ENCODE measurements at regions not wholly inside any gene's neighbourhood (a gene's known extent, or its start where the extent isn't known, plus 50 kb on each side); places are given as distances from the start of the nearest gene placed in this dataset.

DNA sequence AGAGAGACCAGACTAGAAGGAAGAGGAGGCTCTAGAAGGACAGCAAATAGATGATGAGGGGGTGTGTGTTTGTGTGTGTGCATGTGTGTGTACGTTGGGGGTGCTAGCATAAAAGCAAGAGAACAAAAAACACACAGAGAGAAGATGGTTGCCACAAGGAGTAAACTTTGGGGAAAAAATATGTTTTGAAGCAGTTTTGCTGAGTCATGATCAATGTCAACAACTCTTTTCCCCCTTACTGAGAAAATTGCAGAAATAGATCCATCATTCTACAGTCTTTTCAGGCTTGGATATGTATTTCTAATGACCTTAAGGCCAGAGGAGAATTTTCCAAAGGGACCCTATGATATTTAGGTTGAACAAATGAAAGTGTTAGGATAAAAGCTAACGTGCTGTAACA is 89.0 kb upstream of the NHS start:
- no peak overlapping the region for H3K9ac ChIP-seq (ENCODE audit: low read length)
- no peaks in the 10 kb centered on the region for H3K36me3 ChIP-seq (ENCODE audit: insufficient read depth, low read length)
- no peak overlapping the region for H3K4me2 ChIP-seq (ENCODE audit: low read depth, low read length, poor library complexity, severe bottlenecking)
- H3K27ac ChIP-seq (ENCODE audit: low read length) = no peak overlapping the region
- no peak overlapping the region for H2AFZ ChIP-seq (ENCODE audit: low read length)
- no peaks in the 10 kb centered on the region for H4K20me1 ChIP-seq (ENCODE audit: insufficient read depth, low read depth, low read length)
- no peaks in the 10 kb centered on the region for H3K79me2 ChIP-seq (ENCODE audit: low read length)
- no peak for DNase-seq
- no peaks in the 10 kb centered on the region for H3K4me1 ChIP-seq (ENCODE audit: low read length)
- H3K4me3 ChIP-seq (ENCODE audit: low read length) = no peak overlapping the region
- H3K9me3 ChIP-seq (ENCODE audit: low read length) = no peaks in the 10 kb centered on the region
- H3K9me2 ChIP-seq (replicated peaks; ENCODE audit: insufficient read depth, low read length) = no peaks in the 10 kb centered on the region
- 0 out of 2 replicates have a peak, but pooled peaks cover 2% of the 10 kb centered on the region for H3K27me3 ChIP-seq (ENCODE audit: low read length)

DNA sequence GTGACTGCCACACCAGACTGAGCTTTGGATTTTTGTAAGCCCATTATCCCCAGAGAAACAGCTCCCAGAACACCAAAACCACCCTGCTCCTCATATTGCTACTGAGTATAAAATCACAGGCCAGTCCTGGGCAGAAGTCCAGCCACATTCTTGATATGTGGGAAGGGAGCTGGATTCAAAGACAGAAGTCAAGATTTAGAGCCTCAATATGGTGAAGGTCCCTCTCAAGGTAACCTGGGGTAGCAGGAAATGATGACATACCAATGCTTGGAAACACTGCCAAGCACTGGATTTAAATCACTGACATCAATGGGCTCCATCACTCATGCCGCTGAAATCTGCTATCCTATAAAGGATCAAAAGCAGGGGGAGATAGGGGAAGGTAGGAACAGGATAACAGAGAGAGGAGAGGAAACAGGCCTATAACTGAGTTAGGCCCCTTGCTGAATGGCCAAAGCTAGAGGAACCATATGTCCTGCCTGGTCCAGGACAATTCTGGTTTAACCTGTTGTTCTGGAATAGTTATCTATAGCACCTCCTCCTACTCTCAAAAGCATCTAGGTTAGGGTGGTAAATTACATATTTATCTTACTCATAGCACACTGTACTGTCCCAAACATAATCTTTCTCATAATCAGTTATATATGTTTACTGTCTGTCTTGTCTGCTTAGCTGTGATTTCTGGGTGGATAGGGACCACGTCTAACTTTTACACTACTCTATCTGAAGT is 83.7 kb upstream of the NHS start:
- Histone ChIP-seq H3K4me2 (ENCODE audit: low read depth, low read length, poor library complexity, severe bottlenecking) (no peak overlapping the region), H2AFZ (ENCODE audit: low read length) (no peak overlapping the region), H3K4me1 (ENCODE audit: low read length) (no peaks in the 10 kb centered on the region), H3K27me3 (ENCODE audit: low read length) (peaks cover 2% of the 10 kb centered on the region; the same call in 1 of the 2 replicates), H3K36me3 (ENCODE audit: insufficient read depth, low read length) (no peaks in the 10 kb centered on the region), H3K9ac (ENCODE audit: low read length) (no peak overlapping the region), H4K20me1 (ENCODE audit: insufficient read depth, low read depth, low read length) (no peaks in the 10 kb centered on the region), H3K9me3 (ENCODE audit: low read length) (no peaks in the 10 kb centered on the region), H3K27ac (ENCODE audit: low read length) (no peak overlapping the region), H3K79me2 (ENCODE audit: low read length) (no peaks in the 10 kb centered on the region), H3K9me2 (replicated peaks; ENCODE audit: insufficient read depth, low read length) (no peaks in the 10 kb centered on the region), H3K4me3 (ENCODE audit: low read length) (no peak overlapping the region)
- no peak for DNase-seq

DNA sequence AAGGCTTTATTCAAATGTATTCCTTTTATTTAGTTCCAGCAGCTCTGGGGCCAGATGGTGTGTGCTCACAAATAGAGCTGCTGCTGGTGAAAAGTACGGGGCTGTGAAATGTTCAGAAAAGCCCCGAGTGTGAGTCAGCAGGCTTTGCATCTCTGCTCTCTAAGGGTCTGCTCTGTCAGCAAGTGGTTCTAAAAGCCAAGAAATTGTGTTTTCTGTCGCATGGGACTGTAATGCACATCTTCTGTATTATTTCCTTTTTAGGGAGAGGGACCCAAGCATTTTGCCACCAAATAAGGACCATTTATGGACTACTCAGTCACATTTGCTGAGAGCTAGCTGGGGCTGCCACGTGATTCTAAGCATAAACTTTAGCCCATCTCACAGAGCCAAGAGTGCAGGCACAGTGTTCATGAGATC is 82.9 kb upstream of the NHS start:
- H3K4me2 ChIP-seq (ENCODE audit: low read depth, low read length, poor library complexity, severe bottlenecking) = no peak overlapping the region
- H3K9me2 ChIP-seq (replicated peaks; ENCODE audit: insufficient read depth, low read length) = no peaks in the 10 kb centered on the region
- no peaks in the 10 kb centered on the region for H3K4me1 ChIP-seq (ENCODE audit: low read length)
- no peaks in the 10 kb centered on the region for H4K20me1 ChIP-seq (ENCODE audit: insufficient read depth, low read depth, low read length)
- no peaks in the 10 kb centered on the region for H3K36me3 ChIP-seq (ENCODE audit: insufficient read depth, low read length)
- H3K27ac ChIP-seq (ENCODE audit: low read length) = no peak overlapping the region
- H3K9ac ChIP-seq (ENCODE audit: low read length) = no peak overlapping the region
- no peak overlapping the region for H3K4me3 ChIP-seq (ENCODE audit: low read length)
- no peak overlapping the region for H2AFZ ChIP-seq (ENCODE audit: low read length)
- H3K9me3 ChIP-seq (ENCODE audit: low read length) = no peaks in the 10 kb centered on the region
- H3K79me2 ChIP-seq (ENCODE audit: low read length) = no peaks in the 10 kb centered on the region
- peaks cover 2% of the 10 kb centered on the region; the same call in 1 of the 2 replicates for H3K27me3 ChIP-seq (ENCODE audit: low read length)
- DNase-seq = no peak

- H3K36me3 ChIP-seq (ENCODE audit: insufficient read depth, low read length) = no peaks in the 10 kb centered on the region
- no peaks in the 10 kb centered on the region for H3K79me2 ChIP-seq (ENCODE audit: low read length)
- no peaks in the 10 kb centered on the region for H4K20me1 ChIP-seq (ENCODE audit: insufficient read depth, low read depth, low read length)
- H3K9me2 ChIP-seq (replicated peaks; ENCODE audit: insufficient read depth, low read length) = no peaks in the 10 kb centered on the region
- no peaks in the 10 kb centered on the region for H3K4me1 ChIP-seq (ENCODE audit: low read length)
- no peak overlapping the region for H3K9ac ChIP-seq (ENCODE audit: low read length)
- no peak overlapping the region for H3K4me3 ChIP-seq (ENCODE audit: low read length)
- H3K9me3 ChIP-seq (ENCODE audit: low read length) = no peaks in the 10 kb centered on the region
- DNase-seq = no peak
- no peak overlapping the region for H2AFZ ChIP-seq (ENCODE audit: low read length)
- no peak overlapping the region for H3K4me2 ChIP-seq (ENCODE audit: low read depth, low read length, poor library complexity, severe bottlenecking)
- no peak overlapping the region for H3K27ac ChIP-seq (ENCODE audit: low read length)
- peaks cover 2% of the 10 kb centered on the region; the same call in 1 of the 2 replicates for H3K27me3 ChIP-seq (ENCODE audit: low read length)
Measured at GRCh38 chrX:17294561-17294960, 80.4 kb upstream of the NHS start.

DNA sequence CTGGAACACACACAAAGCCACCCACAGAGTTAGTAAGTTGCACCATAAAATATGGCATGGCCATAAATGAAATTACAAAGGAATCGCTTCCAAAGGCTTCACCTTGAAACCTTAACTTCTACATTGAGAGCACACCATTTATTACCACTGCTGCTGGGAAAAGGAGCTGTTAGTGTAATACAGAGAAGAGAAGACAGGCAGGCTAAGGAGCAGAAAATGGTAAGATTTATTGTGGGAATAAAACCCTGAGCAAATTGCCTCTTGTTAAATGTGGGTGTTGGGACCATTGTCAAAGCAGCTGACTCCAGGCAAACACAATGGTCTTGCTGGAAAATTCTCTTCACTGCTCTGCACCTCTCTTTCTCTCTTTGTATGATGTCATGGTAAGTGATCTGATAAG is 79.2 kb upstream of the NHS start:
- no peak overlapping the region for H2AFZ ChIP-seq (ENCODE audit: low read length)
- no peak overlapping the region for H3K4me2 ChIP-seq (ENCODE audit: low read depth, low read length, poor library complexity, severe bottlenecking)
- H3K36me3 ChIP-seq (ENCODE audit: insufficient read depth, low read length) = no peaks in the 10 kb centered on the region
- no peaks in the 10 kb centered on the region for H3K4me1 ChIP-seq (ENCODE audit: low read length)
- no peak overlapping the region for H3K27ac ChIP-seq (ENCODE audit: low read length)
- no peaks in the 10 kb centered on the region for H4K20me1 ChIP-seq (ENCODE audit: insufficient read depth, low read depth, low read length)
- no peaks in the 10 kb centered on the region for H3K9me2 ChIP-seq (replicated peaks; ENCODE audit: insufficient read depth, low read length)
- no peak for DNase-seq
- no peaks in the 10 kb centered on the region for H3K9me3 ChIP-seq (ENCODE audit: low read length)
- no peak overlapping the region for H3K4me3 ChIP-seq (ENCODE audit: low read length)
- H3K79me2 ChIP-seq (ENCODE audit: low read length) = no peaks in the 10 kb centered on the region
- H3K9ac ChIP-seq (ENCODE audit: low read length) = no peak overlapping the region
- no peaks in the 10 kb centered on the region; the same call in 1 of the 2 replicates for H3K27me3 ChIP-seq (ENCODE audit: low read length)

GRCh38 chrX:17298564-17298963 is 76.4 kb upstream of the NHS start:
- no peaks in the 10 kb centered on the region for H3K9me3 ChIP-seq (ENCODE audit: low read length)
- H3K79me2 ChIP-seq (ENCODE audit: low read length) = no peaks in the 10 kb centered on the region
- no peaks in the 10 kb centered on the region; the same call in 1 of the 2 replicates for H3K27me3 ChIP-seq (ENCODE audit: low read length)
- H3K27ac ChIP-seq (ENCODE audit: low read length) = no peak overlapping the region
- H3K4me1 ChIP-seq (ENCODE audit: low read length) = no peaks in the 10 kb centered on the region
- DNase-seq = no peak
- no peak overlapping the region for H3K4me3 ChIP-seq (ENCODE audit: low read length)
- H4K20me1 ChIP-seq (ENCODE audit: insufficient read depth, low read depth, low read length) = no peaks in the 10 kb centered on the region
- no peaks in the 10 kb centered on the region for H3K36me3 ChIP-seq (ENCODE audit: insufficient read depth, low read length)
- no peak overlapping the region for H3K9ac ChIP-seq (ENCODE audit: low read length)
- H2AFZ ChIP-seq (ENCODE audit: low read length) = no peak overlapping the region
- no peak overlapping the region for H3K4me2 ChIP-seq (ENCODE audit: low read depth, low read length, poor library complexity, severe bottlenecking)
- H3K9me2 ChIP-seq (replicated peaks; ENCODE audit: insufficient read depth, low read length) = no peaks in the 10 kb centered on the region

DNA sequence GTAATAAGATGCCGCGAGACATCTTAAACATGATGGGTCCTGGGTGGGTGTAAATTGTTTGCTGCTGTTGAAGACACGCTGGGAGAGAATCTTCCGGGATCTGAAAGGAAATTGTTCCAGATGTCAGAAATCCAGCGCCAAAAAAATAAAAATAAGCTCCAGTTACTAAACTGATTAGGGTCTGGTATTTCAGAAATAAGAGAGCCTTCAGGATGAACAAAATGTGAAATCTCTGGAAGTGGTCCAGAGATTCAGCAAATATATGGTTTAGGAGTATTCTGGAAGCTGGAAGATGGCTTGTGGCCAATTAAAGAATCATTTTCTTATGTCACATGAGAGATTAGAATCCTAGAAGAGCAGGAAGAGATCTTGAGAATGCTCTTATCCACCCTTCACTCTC is 75.8 kb upstream of the NHS start:
- H4K20me1 ChIP-seq (ENCODE audit: insufficient read depth, low read depth, low read length) = no peaks in the 10 kb centered on the region
- no peaks in the 10 kb centered on the region for H3K36me3 ChIP-seq (ENCODE audit: insufficient read depth, low read length)
- no peak overlapping the region for H3K4me3 ChIP-seq (ENCODE audit: low read length)
- no peaks in the 10 kb centered on the region; the same call in 1 of the 2 replicates for H3K27me3 ChIP-seq (ENCODE audit: low read length)
- H3K9me2 ChIP-seq (replicated peaks; ENCODE audit: insufficient read depth, low read length) = no peaks in the 10 kb centered on the region
- H3K4me1 ChIP-seq (ENCODE audit: low read length) = no peaks in the 10 kb centered on the region
- no peak overlapping the region for H3K9ac ChIP-seq (ENCODE audit: low read length)
- no peak for DNase-seq
- H3K79me2 ChIP-seq (ENCODE audit: low read length) = no peaks in the 10 kb centered on the region
- no peaks in the 10 kb centered on the region for H3K9me3 ChIP-seq (ENCODE audit: low read length)
- H2AFZ ChIP-seq (ENCODE audit: low read length) = no peak overlapping the region
- H3K4me2 ChIP-seq (ENCODE audit: low read depth, low read length, poor library complexity, severe bottlenecking) = no peak overlapping the region
- H3K27ac ChIP-seq (ENCODE audit: low read length) = no peak overlapping the region

GRCh38 chrX:17323397-17323796 is 51.6 kb upstream of the NHS start:
- no peak for DNase-seq
- no peaks in the 10 kb centered on the region for H3K9me2 ChIP-seq (replicated peaks; ENCODE audit: insufficient read depth, low read length)
- H3K9me3 ChIP-seq (ENCODE audit: low read length) = no peaks in the 10 kb centered on the region
- no peaks in the 10 kb centered on the region for H3K4me1 ChIP-seq (ENCODE audit: low read length)
- no peaks in the 10 kb centered on the region for H3K36me3 ChIP-seq (ENCODE audit: insufficient read depth, low read length)
- no peaks in the 10 kb centered on the region for H3K79me2 ChIP-seq (ENCODE audit: low read length)
- H3K4me3 ChIP-seq (ENCODE audit: low read length) = no peak overlapping the region
- H3K27ac ChIP-seq (ENCODE audit: low read length) = no peak overlapping the region
- H2AFZ ChIP-seq (ENCODE audit: low read length) = no peak overlapping the region
- H4K20me1 ChIP-seq (ENCODE audit: insufficient read depth, low read depth, low read length) = no peaks in the 10 kb centered on the region
- no peaks in the 10 kb centered on the region for H3K27me3 ChIP-seq (ENCODE audit: low read length)
- H3K9ac ChIP-seq (ENCODE audit: low read length) = no peak overlapping the region
- no peak overlapping the region for H3K4me2 ChIP-seq (ENCODE audit: low read depth, low read length, poor library complexity, severe bottlenecking)

Data from Karpas-422 (cell line).